ENCODE measurements at regions not wholly inside any gene's neighbourhood (a gene's known extent, or its start where the extent isn't known, plus 50 kb on each side); places are given as distances from the start of the nearest gene placed in this dataset.

GRCh38 chr4:45294464-45294863, 568.1 kb upstream of the GNPDA2 start:
- no peak for TF ChIP-seq REST (IDR thresholded peaks at IDR 0.05; ENCODE audit: insufficient replicate concordance, low read depth)
- no peak for TF ChIP-seq GABPA (IDR thresholded peaks at IDR 0.05; ENCODE audit: low read depth)
- TF ChIP-seq, protein P1, sequence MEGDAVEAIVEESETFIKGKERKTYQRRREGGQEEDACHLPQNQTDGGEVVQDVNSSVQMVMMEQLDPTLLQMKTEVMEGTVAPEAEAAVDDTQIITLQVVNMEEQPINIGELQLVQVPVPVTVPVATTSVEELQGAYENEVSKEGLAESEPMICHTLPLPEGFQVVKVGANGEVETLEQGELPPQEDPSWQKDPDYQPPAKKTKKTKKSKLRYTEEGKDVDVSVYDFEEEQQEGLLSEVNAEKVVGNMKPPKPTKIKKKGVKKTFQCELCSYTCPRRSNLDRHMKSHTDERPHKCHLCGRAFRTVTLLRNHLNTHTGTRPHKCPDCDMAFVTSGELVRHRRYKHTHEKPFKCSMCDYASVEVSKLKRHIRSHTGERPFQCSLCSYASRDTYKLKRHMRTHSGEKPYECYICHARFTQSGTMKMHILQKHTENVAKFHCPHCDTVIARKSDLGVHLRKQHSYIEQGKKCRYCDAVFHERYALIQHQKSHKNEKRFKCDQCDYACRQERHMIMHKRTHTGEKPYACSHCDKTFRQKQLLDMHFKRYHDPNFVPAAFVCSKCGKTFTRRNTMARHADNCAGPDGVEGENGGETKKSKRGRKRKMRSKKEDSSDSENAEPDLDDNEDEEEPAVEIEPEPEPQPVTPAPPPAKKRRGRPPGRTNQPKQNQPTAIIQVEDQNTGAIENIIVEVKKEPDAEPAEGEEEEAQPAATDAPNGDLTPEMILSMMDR (IDR thresholded peaks at IDR 0.05; ENCODE audit: insufficient read depth, low read length): no peak
- TF ChIP-seq SPI1 (IDR thresholded peaks at IDR 0.05; ENCODE audit: borderline replicate concordance, low read depth): no peak
- TF ChIP-seq POLR2AphosphoS5 (IDR thresholded peaks at IDR 0.05; ENCODE audit: low read depth): no peak
- Histone ChIP-seq H3K4me3 (replicated peaks; ENCODE audit: insufficient read depth, low read length) (no peak overlapping the region), H3K27ac (replicated peaks) (no peak overlapping the region), H3K27me3 (ENCODE audit: insufficient read depth, poor library complexity, severe bottlenecking) (no peaks in the 10 kb centered on the region)
- no peak for DNase-seq (ENCODE audit: low read depth in 1 of 2, low spot score in 1 of 2)

DNA sequence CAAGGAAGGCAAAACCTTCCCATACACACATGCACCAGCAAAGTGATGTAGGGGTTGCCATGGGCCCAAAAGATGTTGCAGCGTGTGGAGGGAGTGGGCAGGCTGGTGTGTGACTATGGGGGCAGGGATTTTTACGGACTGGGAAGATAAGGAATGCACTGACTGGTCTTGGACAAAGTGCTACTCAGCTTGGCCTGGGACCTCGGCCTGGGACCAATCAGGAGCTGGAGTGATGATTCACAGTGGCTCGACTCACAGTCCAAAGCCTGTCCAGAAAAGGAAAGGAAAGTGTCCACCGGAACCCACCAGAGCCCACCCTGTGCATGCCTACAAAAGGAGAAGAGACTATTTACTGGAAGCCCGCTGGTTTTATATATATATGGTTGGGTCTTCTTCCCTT, 567.0 kb upstream of the GNPDA2 start:
- Histone ChIP-seq H3K27ac (replicated peaks) (no peak overlapping the region), H3K27me3 (ENCODE audit: insufficient read depth, poor library complexity, severe bottlenecking) (no peaks in the 10 kb centered on the region), H3K4me3 (replicated peaks; ENCODE audit: insufficient read depth, low read length) (no peak overlapping the region)
- DNase-seq (ENCODE audit: low read depth in 1 of 2, low spot score in 1 of 2): no peak
- TF ChIP-seq, protein P1 (IDR thresholded peaks at IDR 0.05; ENCODE audit: insufficient read depth, low read length): no peak
- TF ChIP-seq SPI1 (IDR thresholded peaks at IDR 0.05; ENCODE audit: borderline replicate concordance, low read depth) (no peak), GABPA (IDR thresholded peaks at IDR 0.05; ENCODE audit: low read depth) (no peak), POLR2AphosphoS5 (IDR thresholded peaks at IDR 0.05; ENCODE audit: low read depth) (no peak), REST (IDR thresholded peaks at IDR 0.05; ENCODE audit: insufficient replicate concordance, low read depth) (no peak)

DNA sequence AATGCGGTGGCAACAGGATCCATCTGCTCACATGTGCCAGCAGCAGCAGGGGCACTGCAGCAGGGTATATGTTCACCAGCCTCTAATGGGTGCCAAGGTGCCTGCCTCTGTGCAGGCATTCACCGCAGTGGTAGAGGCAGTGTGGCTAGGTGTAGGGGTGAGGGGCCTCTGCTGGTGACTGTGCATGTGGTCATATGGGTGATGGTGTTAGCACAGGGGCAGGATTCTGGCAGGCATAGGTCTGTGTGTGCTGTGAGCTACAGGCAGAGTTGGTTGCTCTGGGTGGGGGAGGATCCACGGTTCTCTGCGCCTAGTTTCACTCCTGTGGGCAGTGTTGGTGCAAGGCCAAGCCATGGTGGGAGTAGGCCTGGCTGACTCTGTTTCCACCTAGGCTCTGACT, 566.5 kb upstream of the GNPDA2 start:
- TF ChIP-seq REST (IDR thresholded peaks at IDR 0.05; ENCODE audit: insufficient replicate concordance, low read depth) (no peak), GABPA (IDR thresholded peaks at IDR 0.05; ENCODE audit: low read depth) (no peak), SPI1 (IDR thresholded peaks at IDR 0.05; ENCODE audit: borderline replicate concordance, low read depth) (no peak), POLR2AphosphoS5 (IDR thresholded peaks at IDR 0.05; ENCODE audit: low read depth) (no peak)
- TF ChIP-seq, protein P1 (IDR thresholded peaks at IDR 0.05; ENCODE audit: insufficient read depth, low read length): no peak
- Histone ChIP-seq H3K4me3 (replicated peaks; ENCODE audit: insufficient read depth, low read length) (no peak overlapping the region), H3K27me3 (ENCODE audit: insufficient read depth, poor library complexity, severe bottlenecking) (no peaks in the 10 kb centered on the region), H3K27ac (replicated peaks) (no peak overlapping the region)
- DNase-seq (ENCODE audit: low read depth in 1 of 2, low spot score in 1 of 2): no peak
